Upper lobe of left lung (tissue), 4 donors: ENCODE measurements at regions not wholly inside any gene's neighbourhood (a gene's known extent, or its start where the extent isn't known, plus 50 kb on each side); places are given as distances from the start of the nearest gene placed in this dataset.

Experiments used
- EP300 ChIP-seq, 4 donors: sonication (generic); formaldehyde crosslinking; IDR thresholded peaks; one replicate each; pipeline ENCODE4 v1.5.1; 2017; ENCODE audit warnings: antibody characterized with exemption in 4 of 4, control low read depth in 2 of 4
- POLR2A ChIP-seq, 4 donors: fragments of 450-650 bp; IDR thresholded peaks; one replicate each; pipeline ENCODE4 v1.5.1; 2016 to 2017; ENCODE audit warnings: antibody characterized with exemption in 4 of 4, mild to moderate bottlenecking in 2 of 4
- POLR2AphosphoS5 ChIP-seq, 2 donors: sonication (generic); formaldehyde crosslinking; IDR thresholded peaks; one replicate each; pipeline ENCODE4 v1.5.1; 2017; ENCODE audit warnings: antibody characterized with exemption in 2 of 2
- TF ChIP-seq, protein P1 (sequence below), 6 experiments: fragments of 450-650 bp in 4 of 6; fragments of 200-600 bp in 2 of 6; sonication (generic) in 2 of 6; IDR thresholded peaks; one replicate each; pipeline ENCODE4 v1.5.1; 2016 to 2019; ENCODE audit warnings: antibody characterized with exemption in 6 of 6

DNA sequence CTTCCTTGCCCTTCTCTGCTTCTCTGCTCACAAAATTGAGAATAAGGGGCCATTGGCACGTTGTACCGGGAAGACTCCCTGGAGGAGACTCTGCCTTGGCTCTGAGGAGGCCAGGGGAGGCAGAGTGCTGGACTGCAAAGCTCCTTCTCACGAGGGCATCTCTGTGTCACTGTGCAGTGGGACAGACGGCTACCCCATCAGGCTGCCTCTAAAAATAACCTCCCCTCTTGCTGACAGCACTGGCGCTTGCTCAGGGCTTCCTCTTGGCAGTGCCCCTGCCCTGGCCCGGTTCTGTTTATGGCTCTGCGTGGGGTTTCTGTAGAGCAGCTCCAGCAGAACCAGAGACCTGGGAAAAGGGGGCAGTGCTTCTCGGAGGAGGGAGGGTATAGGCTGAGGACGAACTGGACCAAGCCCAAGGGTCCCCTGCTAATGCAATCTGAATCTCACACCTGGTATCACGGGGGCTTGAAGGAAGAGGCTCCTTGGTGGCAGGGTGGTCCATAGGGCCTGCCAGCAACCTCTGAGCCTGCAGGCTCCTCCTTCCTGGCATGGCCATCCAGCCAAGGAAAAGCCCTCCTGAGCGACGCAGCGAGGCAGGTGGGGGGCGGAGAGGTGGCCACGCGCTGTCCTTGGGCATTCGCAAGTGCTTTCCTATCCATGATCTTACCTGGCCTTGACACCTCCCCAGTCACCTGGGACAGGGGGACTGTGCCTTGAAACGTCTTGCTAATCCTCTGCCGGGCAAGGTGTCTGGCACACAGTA lies 63.3 kb upstream of the TLE3 start:
- TF ChIP-seq POLR2A (IDR thresholded peaks at IDR 0.05) (no peak), POLR2AphosphoS5 (IDR thresholded peaks at IDR 0.05) (no peak), EP300 (IDR thresholded peaks at IDR 0.05) (no peak)
- TF ChIP-seq, protein P1, sequence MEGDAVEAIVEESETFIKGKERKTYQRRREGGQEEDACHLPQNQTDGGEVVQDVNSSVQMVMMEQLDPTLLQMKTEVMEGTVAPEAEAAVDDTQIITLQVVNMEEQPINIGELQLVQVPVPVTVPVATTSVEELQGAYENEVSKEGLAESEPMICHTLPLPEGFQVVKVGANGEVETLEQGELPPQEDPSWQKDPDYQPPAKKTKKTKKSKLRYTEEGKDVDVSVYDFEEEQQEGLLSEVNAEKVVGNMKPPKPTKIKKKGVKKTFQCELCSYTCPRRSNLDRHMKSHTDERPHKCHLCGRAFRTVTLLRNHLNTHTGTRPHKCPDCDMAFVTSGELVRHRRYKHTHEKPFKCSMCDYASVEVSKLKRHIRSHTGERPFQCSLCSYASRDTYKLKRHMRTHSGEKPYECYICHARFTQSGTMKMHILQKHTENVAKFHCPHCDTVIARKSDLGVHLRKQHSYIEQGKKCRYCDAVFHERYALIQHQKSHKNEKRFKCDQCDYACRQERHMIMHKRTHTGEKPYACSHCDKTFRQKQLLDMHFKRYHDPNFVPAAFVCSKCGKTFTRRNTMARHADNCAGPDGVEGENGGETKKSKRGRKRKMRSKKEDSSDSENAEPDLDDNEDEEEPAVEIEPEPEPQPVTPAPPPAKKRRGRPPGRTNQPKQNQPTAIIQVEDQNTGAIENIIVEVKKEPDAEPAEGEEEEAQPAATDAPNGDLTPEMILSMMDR (IDR thresholded peaks at IDR 0.05), result no peak
